Tibial artery (tissue), 4 donors: ENCODE measurements at regions not wholly inside any gene's neighbourhood (a gene's known extent, or its start where the extent isn't known, plus 50 kb on each side); places are given as distances from the start of the nearest gene placed in this dataset.
"Not testable (repeated sequence)": the region's sequence is repeated elsewhere in the genome, so short reads cannot be mapped to it uniquely, and the experiment has no call there.

Experiments
- DNase-seq, 2 donors: peaks; one replicate each; pipeline ENCODE4 v3.0.0-alpha.2; 2019
- H3K27ac ChIP-seq, 2 donors: fragments of 200-600 bp; sonication (generic) in 1 of 2; 1 replicate in 1 of 2; 2 replicates in 1 of 2; pipeline ENCODE4 v1.5.1; 2018 to 2019; ENCODE audit warnings: mild to moderate bottlenecking in 1 of 2
- H3K27me3 ChIP-seq, 2 donors: fragments of 200-600 bp; sonication (generic) in 1 of 2; one replicate each; pipeline versions ENCODE4 v1.5.1 to v1.6.0; 2016 to 2019
- H3K36me3 ChIP-seq, 3 donors: fragments of 200-600 bp; sonication (generic) in 2 of 3; one replicate each; pipeline ENCODE4 v1.5.1; 2016 to 2019; ENCODE audit warnings: mild to moderate bottlenecking in 2 of 3
- H3K4me1 ChIP-seq, 4 donors: fragments of 200-600 bp; sonication (generic) in 2 of 4; 1 replicate in 3 of 4; 2 replicates in 1 of 4; pipeline ENCODE4 v1.5.1; 2016 to 2019
- H3K4me3 ChIP-seq, 2 donors: fragments of 200-600 bp; sonication (generic) in 1 of 2; 1 replicate in 1 of 2; 2 replicates in 1 of 2; pipeline ENCODE4 v1.5.1; 2018 to 2019; ENCODE audit warnings: mild to moderate bottlenecking in 2 of 2
- H3K9me3 ChIP-seq, 3 donors: fragments of 200-600 bp; sonication (generic) in 1 of 3; one replicate each; pipeline ENCODE4 v1.5.1; 2016 to 2019
- intact Hi-C: fragments of 100-400 bp; cut with DNase I; formaldehyde crosslinking; loops from one replicate; pipeline ENCODE4 v1.15.0; 2023; ENCODE audit warnings: low total_unique reads
- TF ChIP-seq, protein P1 (sequence below), 2 experiments: fragments of 200-600 bp in 1 of 2; fragments of 450-650 bp in 1 of 2; IDR thresholded peaks; one replicate each; pipeline ENCODE4 v1.5.1; 2017 to 2019; ENCODE audit warnings: antibody characterized with exemption in 2 of 2, mild to moderate bottlenecking in 1 of 2, moderate library complexity in 1 of 2

- H3K27me3 ChIP-seq = no peaks in the 10 kb centered on the region
- H3K9me3 ChIP-seq = no peaks in the 10 kb centered on the region
- H3K4me1 ChIP-seq = peaks cover 0 to 32% (median 20%) of the 10 kb centered on the region in 4 donors
- no peaks in the 10 kb centered on the region for H3K36me3 ChIP-seq
- TF ChIP-seq, protein P1, sequence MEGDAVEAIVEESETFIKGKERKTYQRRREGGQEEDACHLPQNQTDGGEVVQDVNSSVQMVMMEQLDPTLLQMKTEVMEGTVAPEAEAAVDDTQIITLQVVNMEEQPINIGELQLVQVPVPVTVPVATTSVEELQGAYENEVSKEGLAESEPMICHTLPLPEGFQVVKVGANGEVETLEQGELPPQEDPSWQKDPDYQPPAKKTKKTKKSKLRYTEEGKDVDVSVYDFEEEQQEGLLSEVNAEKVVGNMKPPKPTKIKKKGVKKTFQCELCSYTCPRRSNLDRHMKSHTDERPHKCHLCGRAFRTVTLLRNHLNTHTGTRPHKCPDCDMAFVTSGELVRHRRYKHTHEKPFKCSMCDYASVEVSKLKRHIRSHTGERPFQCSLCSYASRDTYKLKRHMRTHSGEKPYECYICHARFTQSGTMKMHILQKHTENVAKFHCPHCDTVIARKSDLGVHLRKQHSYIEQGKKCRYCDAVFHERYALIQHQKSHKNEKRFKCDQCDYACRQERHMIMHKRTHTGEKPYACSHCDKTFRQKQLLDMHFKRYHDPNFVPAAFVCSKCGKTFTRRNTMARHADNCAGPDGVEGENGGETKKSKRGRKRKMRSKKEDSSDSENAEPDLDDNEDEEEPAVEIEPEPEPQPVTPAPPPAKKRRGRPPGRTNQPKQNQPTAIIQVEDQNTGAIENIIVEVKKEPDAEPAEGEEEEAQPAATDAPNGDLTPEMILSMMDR (IDR thresholded peaks at IDR 0.05) = no peak
- peak overlapping the region; percentile 62 to 69 for H3K4me3 ChIP-seq
- intact Hi-C loops = no loop called here
- H3K27ac ChIP-seq = peak overlapping the region; percentile 83 to 93
- DNase-seq = no peak
Observed at GRCh38 chr6:27810768-27811450, 101.3 kb downstream of the OR2B2 start.

GRCh38 chr6:27809939-27810767 lies 102.0 kb downstream of the OR2B2 start:
- TF ChIP-seq, protein P1 (IDR thresholded peaks at IDR 0.05) = no peak
- Histone ChIP-seq H3K9me3 (no peaks in the 10 kb centered on the region), H3K36me3 (no peaks in the 10 kb centered on the region), H3K4me1 (peaks cover 0 to 26% (median 17%) of the 10 kb centered on the region in 4 donors), H3K4me3 (peak overlapping the region; percentile 62 to 69), H3K27ac (peak overlapping the region; percentile 83 to 93), H3K27me3 (no peaks in the 10 kb centered on the region)
- peak; percentile 64 to 82 for DNase-seq
- intact Hi-C loops = no loop called here

- Histone ChIP-seq H3K27me3 (no peaks in the 10 kb centered on the region), H3K4me1 (peaks cover 0 to 24% (median 14%) of the 10 kb centered on the region in 4 donors), H3K27ac (peak overlapping the region; percentile 83 to 93), H3K9me3 (no peaks in the 10 kb centered on the region), H3K4me3 (peak overlapping the region; percentile 62 to 69), H3K36me3 (no peaks in the 10 kb centered on the region)
- TF ChIP-seq, protein P1 (IDR thresholded peaks at IDR 0.05) = no peak
- no peak for DNase-seq
- intact Hi-C loops = no loop called here
Observed at GRCh38 chr6:27809067-27809938, 102.9 kb downstream of the OR2B2 start.

- H3K27me3 ChIP-seq, H3K36me3 ChIP-seq, DNase-seq, H3K9me3 ChIP-seq, intact Hi-C loops: not testable (repeated sequence)
- Histone ChIP-seq H3K27ac (peak overlapping the region; percentile 80 to 85), H3K4me3 (peak overlapping the region; percentile 59 to 72), H3K4me1 (peaks cover 0 to 24% (median 12%) of the 10 kb centered on the region in 4 donors)
Observed at GRCh38 chr6:27808242-27809066, 103.7 kb downstream of the OR2B2 start.

- H3K36me3 ChIP-seq, intact Hi-C loops, H3K9me3 ChIP-seq, H3K27me3 ChIP-seq: not testable (repeated sequence)
- peak overlapping the region; percentile 59 to 72 for H3K4me3 ChIP-seq
- H3K27ac ChIP-seq = peak overlapping the region; percentile 80 to 85
- peaks cover 0 to 24% (median 12%) of the 10 kb centered on the region in 4 donors for H3K4me1 ChIP-seq
- peak; percentile 78 to 83 for DNase-seq
Observed at GRCh38 chr6:27807441-27808241, 104.6 kb downstream of the OR2B2 start.
